COLO829 (cell line): ENCODE measurements at regions not wholly inside any gene's neighbourhood (a gene's known extent, or its start where the extent isn't known, plus 50 kb on each side); places are given as distances from the start of the nearest gene placed in this dataset.
"Not testable (repeated sequence)": the region's sequence is repeated elsewhere in the genome, so short reads cannot be mapped to it uniquely, and the experiment has no call there.

ENCODE experiments used
- DNase-seq: peaks from one replicate; pipeline ENCODE4 v3.0.0; 2012; ENCODE audit warnings: low spot score

- DNase-seq, result no peak
These were observed 212.1 kb upstream of the PRSS58 start for GRCh38 chr7:142469696-142470543.

- DNase-seq, result no peak
These were observed 211.2 kb upstream of the PRSS58 start for GRCh38 chr7:142468871-142469665.

GRCh38 chr7:142467056-142467655, 209.3 kb upstream of the PRSS58 start:
- not testable (repeated sequence) for DNase-seq

GRCh38 chr7:142463401-142463850, 205.6 kb upstream of the PRSS58 start:
- no peak for DNase-seq

GRCh38 chr7:142461437-142461836, 203.6 kb upstream of the PRSS58 start:
- DNase-seq, result no peak

- no peak for DNase-seq
These were observed 202.7 kb upstream of the PRSS58 start for GRCh38 chr7:142460402-142461117.

GRCh38 chr7:142459551-142459963, 201.7 kb upstream of the PRSS58 start:
- DNase-seq, result peak; percentile 68

GRCh38 chr7:142457146-142457703, 199.4 kb upstream of the PRSS58 start:
- DNase-seq, result peak; percentile 54

GRCh38 chr7:142455392-142455791, 197.5 kb upstream of the PRSS58 start:
- DNase-seq, result no peak

GRCh38 chr7:142454862-142455261, 197.0 kb upstream of the PRSS58 start:
- DNase-seq, result no peak

- DNase-seq, result no peak
These were observed 194.9 kb upstream of the PRSS58 start for GRCh38 chr7:142452791-142453190.

GRCh38 chr7:142451817-142452216, 194.0 kb upstream of the PRSS58 start:
- DNase-seq, result no peak

- DNase-seq, result no peak
These were observed 193.4 kb upstream of the PRSS58 start for GRCh38 chr7:142451296-142451695.

GRCh38 chr7:142450695-142451094, 192.8 kb upstream of the PRSS58 start:
- DNase-seq, result no peak

- no peak for DNase-seq
These were observed 192.3 kb upstream of the PRSS58 start for GRCh38 chr7:142450206-142450605.

- not testable (repeated sequence) for DNase-seq
These were observed 191.0 kb upstream of the PRSS58 start for GRCh38 chr7:142448857-142449256.

- DNase-seq, result no peak
These were observed 189.9 kb upstream of the PRSS58 start for GRCh38 chr7:142447762-142448161.

- DNase-seq, result no peak
These were observed 187.3 kb upstream of the PRSS58 start for GRCh38 chr7:142445019-142445686.

- no peak for DNase-seq
These were observed 185.6 kb upstream of the PRSS58 start for GRCh38 chr7:142443216-142444010.

GRCh38 chr7:142442396-142442795, 184.5 kb upstream of the PRSS58 start:
- no peak for DNase-seq
